ENCODE measurements at regions not wholly inside any gene's neighbourhood (a gene's known extent, or its start where the extent isn't known, plus 50 kb on each side); places are given as distances from the start of the nearest gene placed in this dataset.

GRCh38 chr7:131624536-131624935, 68.1 kb upstream of the PODXL start:
- Histone ChIP-seq H3K9ac (ENCODE audit: low read depth in 2 of 2, low read length in 2 of 2) (no peak overlapping the region), H3K27me3 (no peaks in the 10 kb centered on the region), H3K27ac (no peak overlapping the region), H3K36me3 (no peaks in the 10 kb centered on the region), H3K4me3 (no peak overlapping the region), H3K9me3 (no peaks in the 10 kb centered on the region), H3K4me1 (no peaks in the 10 kb centered on the region)
- intact Hi-C loops (cut with DNase I) = no loop called here
- no peak for DNase-seq
- TF ChIP-seq, protein P1, sequence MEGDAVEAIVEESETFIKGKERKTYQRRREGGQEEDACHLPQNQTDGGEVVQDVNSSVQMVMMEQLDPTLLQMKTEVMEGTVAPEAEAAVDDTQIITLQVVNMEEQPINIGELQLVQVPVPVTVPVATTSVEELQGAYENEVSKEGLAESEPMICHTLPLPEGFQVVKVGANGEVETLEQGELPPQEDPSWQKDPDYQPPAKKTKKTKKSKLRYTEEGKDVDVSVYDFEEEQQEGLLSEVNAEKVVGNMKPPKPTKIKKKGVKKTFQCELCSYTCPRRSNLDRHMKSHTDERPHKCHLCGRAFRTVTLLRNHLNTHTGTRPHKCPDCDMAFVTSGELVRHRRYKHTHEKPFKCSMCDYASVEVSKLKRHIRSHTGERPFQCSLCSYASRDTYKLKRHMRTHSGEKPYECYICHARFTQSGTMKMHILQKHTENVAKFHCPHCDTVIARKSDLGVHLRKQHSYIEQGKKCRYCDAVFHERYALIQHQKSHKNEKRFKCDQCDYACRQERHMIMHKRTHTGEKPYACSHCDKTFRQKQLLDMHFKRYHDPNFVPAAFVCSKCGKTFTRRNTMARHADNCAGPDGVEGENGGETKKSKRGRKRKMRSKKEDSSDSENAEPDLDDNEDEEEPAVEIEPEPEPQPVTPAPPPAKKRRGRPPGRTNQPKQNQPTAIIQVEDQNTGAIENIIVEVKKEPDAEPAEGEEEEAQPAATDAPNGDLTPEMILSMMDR (IDR thresholded peaks at IDR 0.05) = no peak

- H3K36me3 ChIP-seq = no peaks in the 10 kb centered on the region
- H3K4me1 ChIP-seq = no peaks in the 10 kb centered on the region
- TF ChIP-seq, protein P1 (IDR thresholded peaks at IDR 0.05) = no peak
- peak; percentile 25 for DNase-seq
- no peak overlapping the region for H3K27ac ChIP-seq
- intact Hi-C loops (cut with DNase I) = no loop called here
- H3K4me3 ChIP-seq = no peak overlapping the region
- H3K27me3 ChIP-seq = no peaks in the 10 kb centered on the region
- no peak overlapping the region for H3K9ac ChIP-seq (ENCODE audit: low read depth in 2 of 2, low read length in 2 of 2)
- no peaks in the 10 kb centered on the region for H3K9me3 ChIP-seq
Measured at GRCh38 chr7:131623154-131623553, 66.7 kb upstream of the PODXL start.

- Histone ChIP-seq H3K4me1 (no peaks in the 10 kb centered on the region), H3K9ac (ENCODE audit: low read depth in 2 of 2, low read length in 2 of 2) (no peak overlapping the region), H3K27ac (no peak overlapping the region), H3K9me3 (no peaks in the 10 kb centered on the region), H3K27me3 (no peaks in the 10 kb centered on the region), H3K36me3 (no peaks in the 10 kb centered on the region), H3K4me3 (no peak overlapping the region)
- TF ChIP-seq, protein P1 (IDR thresholded peaks at IDR 0.05) = no peak
- intact Hi-C loops (cut with DNase I) = no loop called here
- DNase-seq = no peak
Measured at GRCh38 chr7:131621652-131622051, 65.2 kb upstream of the PODXL start.

GRCh38 chr7:131620673-131621609, 64.5 kb upstream of the PODXL start:
- no peak overlapping the region for H3K9ac ChIP-seq (ENCODE audit: low read depth in 2 of 2, low read length in 2 of 2)
- DNase-seq = no peak
- H3K4me1 ChIP-seq = no peaks in the 10 kb centered on the region
- TF ChIP-seq, protein P1 (IDR thresholded peaks at IDR 0.05) = no peak
- intact Hi-C loops (cut with DNase I) = no loop called here
- H3K27me3 ChIP-seq = no peaks in the 10 kb centered on the region
- H3K9me3 ChIP-seq = no peaks in the 10 kb centered on the region
- no peak overlapping the region for H3K4me3 ChIP-seq
- no peaks in the 10 kb centered on the region for H3K36me3 ChIP-seq
- no peak overlapping the region for H3K27ac ChIP-seq

DNA sequence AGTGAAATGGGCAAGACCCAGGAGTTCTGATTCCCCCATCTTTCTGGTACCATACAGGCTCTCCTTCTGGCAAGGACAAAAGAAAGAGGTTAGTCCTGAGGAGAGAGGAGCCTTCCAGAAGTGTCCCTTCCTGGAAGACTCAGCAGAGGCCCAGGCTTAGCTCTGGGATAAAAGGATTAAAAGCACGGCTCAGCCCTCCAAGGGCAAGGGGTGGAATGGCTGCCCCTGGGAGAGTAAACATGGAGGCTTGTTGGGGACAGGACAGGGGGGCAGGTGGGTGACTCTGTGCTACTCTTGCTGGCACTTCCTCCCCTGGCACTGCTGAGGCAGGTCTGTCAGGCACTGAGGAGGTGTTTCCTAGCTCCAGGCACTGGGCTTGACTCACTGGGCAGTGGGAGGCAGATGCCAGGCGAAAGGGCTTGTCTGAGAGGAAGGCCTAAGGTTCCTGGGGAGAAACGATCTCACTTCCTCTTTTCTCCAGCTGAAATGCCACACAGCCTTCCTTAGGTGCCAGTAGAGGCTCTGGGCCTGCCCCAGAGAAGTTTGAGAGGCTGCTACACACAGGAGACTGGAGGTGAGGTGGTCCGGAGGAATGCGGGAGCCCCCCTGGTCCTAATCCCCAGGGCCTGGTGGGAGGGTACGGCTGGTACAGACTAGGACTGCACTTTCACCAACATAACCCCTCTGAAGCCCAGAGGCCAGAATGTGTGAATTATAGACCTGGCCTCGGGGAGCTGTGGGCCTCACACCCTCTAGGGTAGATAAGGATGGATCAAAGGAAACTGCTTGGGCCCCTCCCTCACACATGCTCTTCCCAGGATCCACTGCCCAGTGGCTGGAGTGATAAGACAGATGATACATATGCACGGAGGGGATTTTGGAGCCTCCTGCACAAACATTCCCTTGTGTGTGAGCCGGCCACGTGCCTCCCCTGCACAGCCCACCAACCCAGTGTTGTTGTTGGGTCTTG, 63.2 kb upstream of the PODXL start:
- H3K36me3 ChIP-seq = no peaks in the 10 kb centered on the region
- H3K9ac ChIP-seq (ENCODE audit: low read depth in 2 of 2, low read length in 2 of 2) = no peak overlapping the region
- TF ChIP-seq, protein P1 (IDR thresholded peaks at IDR 0.05) = no peak
- H3K9me3 ChIP-seq = no peaks in the 10 kb centered on the region
- H3K4me3 ChIP-seq = no peak overlapping the region
- intact Hi-C loops (cut with DNase I) = no loop called here
- H3K4me1 ChIP-seq = no peaks in the 10 kb centered on the region
- no peaks in the 10 kb centered on the region for H3K27me3 ChIP-seq
- H3K27ac ChIP-seq = no peak overlapping the region
- DNase-seq = no peak
